H1 (cell line): ENCODE measurements at regions not wholly inside any gene's neighbourhood (a gene's known extent, or its start where the extent isn't known, plus 50 kb on each side); places are given as distances from the start of the nearest gene placed in this dataset.

Experiments used
- BCL11A ChIP-seq, 2 experiments: IDR thresholded peaks; one replicate each; pipeline ENCODE4 v1.6.1; 2011; ENCODE audit warnings: low read depth in 2 of 2, low read length in 2 of 2, mild to moderate bottlenecking in 2 of 2
- BRCA1 ChIP-seq: IDR thresholded peaks from 2 replicates; pipeline ENCODE4 v1.6.1; 2012; ENCODE audit warnings: low read depth, low read length, improper control_type of control experiment
- CEBPB ChIP-seq: IDR thresholded peaks from 2 replicates; pipeline ENCODE4 v1.6.1; 2012; ENCODE audit warnings: low read depth, low read length
- EP300 ChIP-seq, 2 experiments: IDR thresholded peaks; 1 replicate in 1 of 2; 2 replicates in 1 of 2; pipeline ENCODE4 v1.6.1; 2011 to 2012; ENCODE audit warnings: low read depth in 2 of 2, low read length in 2 of 2, mild to moderate bottlenecking in 2 of 2, borderline replicate concordance in 1 of 2, inconsistent platforms in 1 of 2, moderate library complexity in 1 of 2
- EZH2 ChIP-seq: fragments of 200-600 bp; sonication (generic); IDR thresholded peaks from 2 replicates; pipeline ENCODE4 v1.7.1; 2012; ENCODE audit warnings: low read depth, mild to moderate bottlenecking, moderate library complexity, low read length, inconsistent platforms; ENCODE audit not compliant: severe bottlenecking
- KDM1A ChIP-seq: fragments of 200-600, 300-600 bp; sonication (generic); IDR thresholded peaks from 2 replicates; pipeline ENCODE4 v1.7.1; 2016; ENCODE audit warnings: mild to moderate bottlenecking, low read length, borderline replicate concordance
- MAFK ChIP-seq: IDR thresholded peaks from 2 replicates; pipeline ENCODE4 v1.6.1; 2012; ENCODE audit warnings: low read depth, mild to moderate bottlenecking, improper control_type of control experiment, low read length
- NANOG ChIP-seq: IDR thresholded peaks from 2 replicates; pipeline ENCODE4 v1.6.1; 2011; ENCODE audit warnings: low read length, low read depth, mild to moderate bottlenecking, inconsistent platforms; ENCODE audit not compliant: insufficient read depth, poor library complexity, severe bottlenecking
- SIX5 ChIP-seq: IDR thresholded peaks from 2 replicates; pipeline ENCODE4 v1.6.1; 2011; ENCODE audit warnings: mild to moderate bottlenecking, low read depth, low read length
- SP2 ChIP-seq: IDR thresholded peaks from 2 replicates; pipeline ENCODE4 v1.6.1; 2012; ENCODE audit warnings: mild to moderate bottlenecking, low read length, inconsistent platforms
- TF ChIP-seq, protein P1 (sequence below): IDR thresholded peaks from 2 replicates; pipeline ENCODE4 v1.6.1; 2012; ENCODE audit warnings: low read length, inconsistent platforms
- TF ChIP-seq, protein P2 (sequence below): IDR thresholded peaks from 2 replicates; pipeline ENCODE4 v1.6.1; 2011; ENCODE audit warnings: low read length, improper control_type of control experiment
- TF ChIP-seq, protein P3 (sequence below): IDR thresholded peaks from 2 replicates; pipeline ENCODE4 v1.6.1; 2012; ENCODE audit warnings: inconsistent platforms

DNA sequence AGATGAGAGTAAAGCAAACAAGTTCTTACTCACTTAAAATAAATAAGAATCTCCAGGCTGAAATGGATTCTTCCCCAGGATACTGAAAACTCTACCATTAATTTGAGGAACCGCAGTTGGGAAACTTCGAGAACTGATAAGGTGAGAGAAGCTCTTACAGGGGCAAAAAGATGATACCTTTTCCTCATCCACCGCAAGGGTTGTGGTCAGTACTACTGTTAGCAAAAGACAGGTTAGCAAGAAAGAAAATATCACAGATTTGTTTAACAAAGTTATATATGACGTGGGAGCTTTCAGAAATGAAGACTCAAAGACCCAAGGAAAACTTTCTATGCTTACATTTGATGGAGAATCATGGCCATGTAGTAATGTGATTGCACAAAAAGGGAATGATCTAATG is 441.6 kb downstream of the PCNX1 start (continued):
- TF ChIP-seq BCL11A (IDR thresholded peaks at IDR 0.05; ENCODE audit: low read depth in 2 of 2, low read length in 2 of 2) (no peak), EZH2 (no peak), KDM1A (no peak), EP300 (IDR thresholded peaks at IDR 0.05; ENCODE audit: borderline replicate concordance in 1 of 2, low read depth in 2 of 2, low read length in 2 of 2) (no peak), MAFK (no peak), NANOG (no peak), CEBPB (no peak), SIX5 (no peak), BRCA1 (no peak), SP2 (no peak)
- TF ChIP-seq, protein P1, sequence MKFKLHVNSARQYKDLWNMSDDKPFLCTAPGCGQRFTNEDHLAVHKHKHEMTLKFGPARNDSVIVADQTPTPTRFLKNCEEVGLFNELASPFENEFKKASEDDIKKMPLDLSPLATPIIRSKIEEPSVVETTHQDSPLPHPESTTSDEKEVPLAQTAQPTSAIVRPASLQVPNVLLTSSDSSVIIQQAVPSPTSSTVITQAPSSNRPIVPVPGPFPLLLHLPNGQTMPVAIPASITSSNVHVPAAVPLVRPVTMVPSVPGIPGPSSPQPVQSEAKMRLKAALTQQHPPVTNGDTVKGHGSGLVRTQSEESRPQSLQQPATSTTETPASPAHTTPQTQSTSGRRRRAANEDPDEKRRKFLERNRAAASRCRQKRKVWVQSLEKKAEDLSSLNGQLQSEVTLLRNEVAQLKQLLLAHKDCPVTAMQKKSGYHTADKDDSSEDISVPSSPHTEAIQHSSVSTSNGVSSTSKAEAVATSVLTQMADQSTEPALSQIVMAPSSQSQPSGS, result no peak
- TF ChIP-seq, protein P2, sequence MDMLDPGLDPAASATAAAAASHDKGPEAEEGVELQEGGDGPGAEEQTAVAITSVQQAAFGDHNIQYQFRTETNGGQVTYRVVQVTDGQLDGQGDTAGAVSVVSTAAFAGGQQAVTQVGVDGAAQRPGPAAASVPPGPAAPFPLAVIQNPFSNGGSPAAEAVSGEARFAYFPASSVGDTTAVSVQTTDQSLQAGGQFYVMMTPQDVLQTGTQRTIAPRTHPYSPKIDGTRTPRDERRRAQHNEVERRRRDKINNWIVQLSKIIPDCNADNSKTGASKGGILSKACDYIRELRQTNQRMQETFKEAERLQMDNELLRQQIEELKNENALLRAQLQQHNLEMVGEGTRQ, result no peak
- TF ChIP-seq, protein P3, sequence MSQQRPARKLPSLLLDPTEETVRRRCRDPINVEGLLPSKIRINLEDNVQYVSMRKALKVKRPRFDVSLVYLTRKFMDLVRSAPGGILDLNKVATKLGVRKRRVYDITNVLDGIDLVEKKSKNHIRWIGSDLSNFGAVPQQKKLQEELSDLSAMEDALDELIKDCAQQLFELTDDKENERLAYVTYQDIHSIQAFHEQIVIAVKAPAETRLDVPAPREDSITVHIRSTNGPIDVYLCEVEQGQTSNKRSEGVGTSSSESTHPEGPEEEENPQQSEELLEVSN, result no peak
